Thyroid gland (tissue), 4 donors: ENCODE measurements at regions not wholly inside any gene's neighbourhood (a gene's known extent, or its start where the extent isn't known, plus 50 kb on each side); places are given as distances from the start of the nearest gene placed in this dataset.
A peak's percentile ranks its signal among the peaks of the same experiment; 100 is the strongest.

Experiments
- DNase-seq, 2 donors: peaks; one replicate each; pipeline ENCODE4 v3.0.0-alpha.2; 2019
- H3K27ac ChIP-seq, 3 donors: fragments of 200-600 bp; sonication (generic); 1 replicate in 2 of 3; 2 replicates in 1 of 3; pipeline ENCODE4 v1.5.1; 2016 to 2019; ENCODE audit warnings: mild to moderate bottlenecking in 1 of 3, moderate library complexity in 1 of 3
- H3K27me3 ChIP-seq: fragments of 200-600 bp; sonication (generic); one replicate; pipeline ENCODE4 v1.5.1; 2019
- H3K36me3 ChIP-seq, 2 donors: fragments of 200-600 bp; sonication (generic); one replicate each; pipeline ENCODE4 v1.5.1; 2016 to 2019
- H3K4me1 ChIP-seq, 2 donors: fragments of 200-600 bp; sonication (generic); one replicate each; pipeline ENCODE4 v1.5.1; 2017 to 2019
- H3K4me3 ChIP-seq, 3 donors: fragments of 200-600 bp; sonication (generic); replicated peaks in 1 of 3; 1 replicate in 2 of 3; 2 replicates in 1 of 3; pipeline ENCODE4 v1.5.1; 2016; ENCODE audit warnings: mild to moderate bottlenecking in 1 of 3
- H3K9me3 ChIP-seq: fragments of 200-600 bp; sonication (generic); one replicate; pipeline ENCODE4 v1.5.1; 2017
- POLR2A ChIP-seq, 2 donors: fragments of 450-650 bp; IDR thresholded peaks; one replicate each; pipeline ENCODE4 v1.6.1; 2017; ENCODE audit warnings: antibody characterized with exemption in 2 of 2, mild to moderate bottlenecking in 2 of 2, moderate library complexity in 1 of 2
- WGBS, 2 donors: methylation state at CpG; one replicate each; pipeline ENCODE4 v1.1.5; 2017; 5-methylcytosine and 5-hydroxymethylcytosine counted together
- intact Hi-C: fragments of 100-400 bp; cut with DNase I; formaldehyde crosslinking; loops from one replicate; pipeline ENCODE4 v1.15.1; 2023
- TF ChIP-seq, protein P1 (sequence below), 6 experiments: fragments of 200-600 bp in 3 of 6; fragments of 450-650 bp in 3 of 6; sonication (generic) in 3 of 6; IDR thresholded peaks; one replicate each; pipeline ENCODE4 v1.5.1; 2016 to 2019; ENCODE audit warnings: antibody characterized with exemption in 6 of 6, mild to moderate bottlenecking in 2 of 6, inconsistent platforms in 1 of 6, moderate library complexity in 1 of 6

- WGBS, 2 donors: 71 to 78% methylated on average over 2 of the region's 2 CpGs
- H3K27me3 ChIP-seq: no peaks in the 10 kb centered on the region
Measured at GRCh38 chr2:121036226-121036692, 248.7 kb downstream of the TFCP2L1 start.

DNA sequence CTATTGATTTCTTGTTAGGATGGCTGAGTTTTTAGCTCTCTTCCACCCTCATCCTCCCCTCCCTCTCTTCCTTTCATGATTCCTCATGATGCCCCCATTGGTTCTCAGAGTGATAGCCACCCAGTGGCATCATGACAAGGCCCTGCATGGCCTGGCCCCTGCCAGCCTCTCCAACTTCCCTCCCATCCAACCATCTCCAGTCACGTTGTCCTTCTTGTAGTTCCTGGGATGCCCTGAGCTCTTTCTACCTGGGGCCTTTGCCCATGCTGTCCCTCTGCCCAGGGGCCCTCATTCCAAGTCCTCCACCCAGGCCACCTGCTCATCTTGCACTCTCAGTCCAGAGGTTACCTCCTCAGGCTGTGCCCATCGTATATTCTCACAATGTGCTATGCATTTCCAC is 247.5 kb downstream of the TFCP2L1 start:
- Histone ChIP-seq H3K27me3 (no peaks in the 10 kb centered on the region), H3K4me3 (no peak overlapping the region), H3K9me3 (no peaks in the 10 kb centered on the region), H3K27ac (no peak overlapping the region), H3K4me1 (peaks cover 4 to 14% of the 10 kb centered on the region in 2 donors), H3K36me3 (no peaks in the 10 kb centered on the region)
- WGBS, 2 donors: 88 to 98% methylated on average over 2 of the region's 2 CpGs
- intact Hi-C loops: no loop called here
- no peak for DNase-seq
- TF ChIP-seq POLR2A (IDR thresholded peaks at IDR 0.05): no peak
- TF ChIP-seq, protein P1, sequence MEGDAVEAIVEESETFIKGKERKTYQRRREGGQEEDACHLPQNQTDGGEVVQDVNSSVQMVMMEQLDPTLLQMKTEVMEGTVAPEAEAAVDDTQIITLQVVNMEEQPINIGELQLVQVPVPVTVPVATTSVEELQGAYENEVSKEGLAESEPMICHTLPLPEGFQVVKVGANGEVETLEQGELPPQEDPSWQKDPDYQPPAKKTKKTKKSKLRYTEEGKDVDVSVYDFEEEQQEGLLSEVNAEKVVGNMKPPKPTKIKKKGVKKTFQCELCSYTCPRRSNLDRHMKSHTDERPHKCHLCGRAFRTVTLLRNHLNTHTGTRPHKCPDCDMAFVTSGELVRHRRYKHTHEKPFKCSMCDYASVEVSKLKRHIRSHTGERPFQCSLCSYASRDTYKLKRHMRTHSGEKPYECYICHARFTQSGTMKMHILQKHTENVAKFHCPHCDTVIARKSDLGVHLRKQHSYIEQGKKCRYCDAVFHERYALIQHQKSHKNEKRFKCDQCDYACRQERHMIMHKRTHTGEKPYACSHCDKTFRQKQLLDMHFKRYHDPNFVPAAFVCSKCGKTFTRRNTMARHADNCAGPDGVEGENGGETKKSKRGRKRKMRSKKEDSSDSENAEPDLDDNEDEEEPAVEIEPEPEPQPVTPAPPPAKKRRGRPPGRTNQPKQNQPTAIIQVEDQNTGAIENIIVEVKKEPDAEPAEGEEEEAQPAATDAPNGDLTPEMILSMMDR (IDR thresholded peaks at IDR 0.05): no peak

More at GRCh38 chr2:121036226-121036692, 248.7 kb downstream of the TFCP2L1 start:
- Histone ChIP-seq H3K27ac (no peak overlapping the region), H3K9me3 (no peaks in the 10 kb centered on the region), H3K36me3 (no peaks in the 10 kb centered on the region), H3K4me3 (no peak overlapping the region), H3K4me1 (peaks cover 4 to 14% of the 10 kb centered on the region in 2 donors)
- intact Hi-C loops: no loop called here
- no peak for DNase-seq
- no peak for TF ChIP-seq POLR2A (IDR thresholded peaks at IDR 0.05)
- TF ChIP-seq, protein P1 (IDR thresholded peaks at IDR 0.05): no peak

GRCh38 chr2:121038031-121038430 is 247.0 kb downstream of the TFCP2L1 start:
- intact Hi-C loops: no loop called here
- no peaks in the 10 kb centered on the region for H3K27me3 ChIP-seq
- no peaks in the 10 kb centered on the region for H3K36me3 ChIP-seq
- no peak for DNase-seq
- no peak overlapping the region for H3K4me3 ChIP-seq
- peaks cover 4 to 14% of the 10 kb centered on the region in 2 donors for H3K4me1 ChIP-seq
- no peak overlapping the region for H3K27ac ChIP-seq
- no peaks in the 10 kb centered on the region for H3K9me3 ChIP-seq
- WGBS, 2 donors: 71 to 81% methylated on average over 6 to 7 of the region's 7 CpGs
- no peak for TF ChIP-seq POLR2A (IDR thresholded peaks at IDR 0.05)
- TF ChIP-seq, protein P1 (IDR thresholded peaks at IDR 0.05): no peak

DNA sequence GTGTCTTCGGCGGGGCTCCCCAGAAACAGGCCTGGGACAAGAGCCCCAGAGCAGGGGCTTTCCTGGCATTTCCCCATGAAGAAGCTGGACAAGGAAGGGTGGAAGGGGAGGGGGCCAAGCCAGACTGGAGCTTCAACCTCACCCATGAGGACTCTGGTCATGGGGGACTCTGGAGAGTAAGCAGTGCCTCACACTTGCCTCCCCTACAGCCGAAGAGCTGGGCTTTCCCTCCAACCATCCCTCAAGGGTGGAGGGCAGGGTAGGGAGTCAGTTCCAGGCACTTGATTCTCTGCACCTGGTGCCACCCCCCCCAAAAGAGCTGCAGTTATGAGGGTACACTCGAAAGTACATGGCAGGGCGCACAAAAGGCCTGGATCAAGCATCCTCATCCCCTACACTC is 246.6 kb downstream of the TFCP2L1 start:
- Histone ChIP-seq H3K4me1 (peaks cover 4 to 14% of the 10 kb centered on the region in 2 donors), H3K27ac (peak overlapping the region in 2 of 3 donors; percentile 36 to 62), H3K4me3 (no peak overlapping the region), H3K27me3 (no peaks in the 10 kb centered on the region), H3K9me3 (no peaks in the 10 kb centered on the region), H3K36me3 (no peaks in the 10 kb centered on the region)
- no peak for DNase-seq
- intact Hi-C loops: no loop called here
- no peak for TF ChIP-seq POLR2A (IDR thresholded peaks at IDR 0.05)
- TF ChIP-seq, protein P1 (IDR thresholded peaks at IDR 0.05): no peak
- WGBS, 2 donors: 58 to 66% methylated on average over 5 of the region's 5 CpGs

- Histone ChIP-seq H3K27ac (peak overlapping the region in 2 of 3 donors; percentile 36 to 62), H3K4me3 (no peak overlapping the region), H3K27me3 (no peaks in the 10 kb centered on the region), H3K9me3 (no peaks in the 10 kb centered on the region), H3K36me3 (no peaks in the 10 kb centered on the region), H3K4me1 (peaks cover 4 to 14% of the 10 kb centered on the region in 2 donors)
- WGBS, 2 donors: 45 to 49% methylated on average over 8 of the region's 8 CpGs
- TF ChIP-seq, protein P1 (IDR thresholded peaks at IDR 0.05): no peak
- no peak for TF ChIP-seq POLR2A (IDR thresholded peaks at IDR 0.05)
- intact Hi-C loops: no loop called here
- peak; percentile 93 for DNase-seq
Measured at GRCh38 chr2:121038891-121039616, 245.9 kb downstream of the TFCP2L1 start.
